GM12891 (cell line): ENCODE measurements at regions not wholly inside any gene's neighbourhood (a gene's known extent, or its start where the extent isn't known, plus 50 kb on each side); places are given as distances from the start of the nearest gene placed in this dataset.

Source experiments
- POLR2A ChIP-seq: IDR thresholded peaks from 2 replicates; pipeline ENCODE4 v1.6.1; 2011; ENCODE audit warnings: low read depth, low read length, control low read depth
- POLR2AphosphoS5 ChIP-seq: IDR thresholded peaks from 2 replicates; pipeline ENCODE4 v1.6.1; 2011; ENCODE audit warnings: low read depth, low read length, control low read depth
- TAF1 ChIP-seq: IDR thresholded peaks from 2 replicates; pipeline ENCODE4 v1.6.1; 2011; ENCODE audit warnings: low read depth, low read length, control low read depth

- no peak for TF ChIP-seq TAF1
- no peak for TF ChIP-seq POLR2A
- no peak for TF ChIP-seq POLR2AphosphoS5
These were observed 135.0 kb upstream of the TMEM132C start for GRCh38 chr12:128131955-128132354.
